ENCODE measurements at regions not wholly inside any gene's neighbourhood (a gene's known extent, or its start where the extent isn't known, plus 50 kb on each side); places are given as distances from the start of the nearest gene placed in this dataset.

- no peak for DNase-seq (ENCODE audit: low spot score)
These were observed 519.5 kb upstream of the CAMK1G start for GRCh38 chr1:209063767-209064659.

- no peak for DNase-seq (ENCODE audit: low spot score)
These were observed 518.4 kb upstream of the CAMK1G start for GRCh38 chr1:209064850-209065706.

GRCh38 chr1:209072481-209072880 lies 511.0 kb upstream of the CAMK1G start:
- DNase-seq (ENCODE audit: low spot score): no peak

- DNase-seq (ENCODE audit: low spot score): no peak
These were observed 509.6 kb upstream of the CAMK1G start for GRCh38 chr1:209073879-209074278.

- DNase-seq (ENCODE audit: low spot score): no peak
These were observed 508.8 kb upstream of the CAMK1G start for GRCh38 chr1:209074575-209075250.

GRCh38 chr1:209076688-209077087 lies 506.8 kb upstream of the CAMK1G start:
- no peak for DNase-seq (ENCODE audit: low spot score)

- no peak for DNase-seq (ENCODE audit: low spot score)
These were observed 503.2 kb upstream of the CAMK1G start for GRCh38 chr1:209080170-209080781.

- no peak for DNase-seq (ENCODE audit: low spot score)
These were observed 496.9 kb upstream of the CAMK1G start for GRCh38 chr1:209086486-209087192.

- DNase-seq (ENCODE audit: low spot score): no peak
These were observed 489.1 kb upstream of the CAMK1G start for GRCh38 chr1:209094384-209094783.

- DNase-seq (ENCODE audit: low spot score): no peak
These were observed 487.6 kb upstream of the CAMK1G start for GRCh38 chr1:209095627-209096595.

GRCh38 chr1:209100460-209100859 lies 483.1 kb upstream of the CAMK1G start:
- no peak for DNase-seq (ENCODE audit: low spot score)

GRCh38 chr1:209101106-209101505 lies 482.4 kb upstream of the CAMK1G start:
- no peak for DNase-seq (ENCODE audit: low spot score)

- no peak for DNase-seq (ENCODE audit: low spot score)
These were observed 481.4 kb upstream of the CAMK1G start for GRCh38 chr1:209102120-209102519.

- no peak for DNase-seq (ENCODE audit: low spot score)
These were observed 481.0 kb upstream of the CAMK1G start for GRCh38 chr1:209102531-209102930.

- no peak for DNase-seq (ENCODE audit: low spot score)
These were observed 480.4 kb upstream of the CAMK1G start for GRCh38 chr1:209103092-209103491.

GRCh38 chr1:209104646-209105045 lies 478.9 kb upstream of the CAMK1G start:
- DNase-seq (ENCODE audit: low spot score): no peak

- DNase-seq (ENCODE audit: low spot score): no peak
These were observed 477.8 kb upstream of the CAMK1G start for GRCh38 chr1:209105701-209106100.

- no peak for DNase-seq (ENCODE audit: low spot score)
These were observed 477.2 kb upstream of the CAMK1G start for GRCh38 chr1:209106237-209106741.

GRCh38 chr1:209106861-209107260 lies 476.7 kb upstream of the CAMK1G start:
- no peak for DNase-seq (ENCODE audit: low spot score)

GRCh38 chr1:209107535-209107934 lies 476.0 kb upstream of the CAMK1G start:
- DNase-seq (ENCODE audit: low spot score): no peak

Measured in HuH-7 (cell line).